Gastroesophageal sphincter (tissue), 3 donors: ENCODE measurements at regions not wholly inside any gene's neighbourhood (a gene's known extent, or its start where the extent isn't known, plus 50 kb on each side); places are given as distances from the start of the nearest gene placed in this dataset.

Experiments
- CTCF ChIP-seq, 4 experiments: fragments of 200-600 bp in 2 of 4; fragments of 450-650 bp in 2 of 4; sonication (generic) in 1 of 4; IDR thresholded peaks; one replicate each; pipeline ENCODE4 v1.5.1; 2017 to 2019; ENCODE audit warnings: antibody characterized with exemption in 4 of 4, mild to moderate bottlenecking in 2 of 4, moderate library complexity in 2 of 4
- EP300 ChIP-seq: sonication (generic); formaldehyde crosslinking; IDR thresholded peaks from one replicate; pipeline ENCODE4 v1.6.1; 2017; ENCODE audit warnings: antibody characterized with exemption, mild to moderate bottlenecking
- POLR2A ChIP-seq, 2 donors: fragments of 450-650 bp; IDR thresholded peaks; one replicate each; pipeline ENCODE4 v1.6.1; 2017; ENCODE audit warnings: antibody characterized with exemption in 2 of 2, mild to moderate bottlenecking in 2 of 2, moderate library complexity in 1 of 2
- POLR2AphosphoS5 ChIP-seq: sonication (generic); formaldehyde crosslinking; IDR thresholded peaks from one replicate; pipeline ENCODE4 v1.6.1; 2017; ENCODE audit warnings: antibody characterized with exemption

- TF ChIP-seq CTCF (IDR thresholded peaks at IDR 0.05) = no peak
- no peak for TF ChIP-seq POLR2A (IDR thresholded peaks at IDR 0.05)
- no peak for TF ChIP-seq POLR2AphosphoS5
- TF ChIP-seq EP300 = no peak
Measured at GRCh38 chr1:172811694-172812093, 152.8 kb downstream of the FASLG start.
